Left ventricle myocardium superior (tissue), 1 donor: ENCODE measurements at regions not wholly inside any gene's neighbourhood (a gene's known extent, or its start where the extent isn't known, plus 50 kb on each side); places are given as distances from the start of the nearest gene placed in this dataset.
"Not testable (repeated sequence)": the region's sequence is repeated elsewhere in the genome, so short reads cannot be mapped to it uniquely, and the experiment has no call there.

ENCODE experiments used
- ATAC-seq: fragments of 200-7000 bp; cut with Tn5 transposase; one replicate; pipeline ENCODE4 v1.9.1; 2020; ENCODE audit warnings: mild to moderate bottlenecking, moderate library complexity
- DNase-seq: peaks from one replicate; pipeline ENCODE4 v3.0.0-alpha.2; 2020
- intact Hi-C: fragments of 100-400 bp; cut with micrococcal nuclease; formaldehyde crosslinking; loops from one replicate; pipeline ENCODE4 v1.11.0; 2022
- donor health status: DM: no; HTN: yes; CAD: no; lungs with severe emphysema.

GRCh38 chr6:8839626-8840025, 404.3 kb upstream of the SLC35B3 start:
- no peak for ATAC-seq
- intact Hi-C loops: no loop called here
- DNase-seq: no peak

- intact Hi-C loops: no loop called here
- ATAC-seq: no peak
- DNase-seq: no peak
Measured at GRCh38 chr6:8837343-8837742, 402.0 kb upstream of the SLC35B3 start.

- ATAC-seq, intact Hi-C loops, DNase-seq: not testable (repeated sequence)
Measured at GRCh38 chr6:8832695-8833094, 397.4 kb upstream of the SLC35B3 start.

GRCh38 chr6:8831366-8832152, 396.2 kb upstream of the SLC35B3 start:
- intact Hi-C loops: no loop called here
- DNase-seq (no peak), ATAC-seq (no peak)

- DNase-seq: no peak
- intact Hi-C loops: no loop called here
- no peak for ATAC-seq
Measured at GRCh38 chr6:8830794-8831193, 395.4 kb upstream of the SLC35B3 start.

- ATAC-seq (no peak), DNase-seq (no peak)
- intact Hi-C loops: no loop called here
Measured at GRCh38 chr6:8829796-8830195, 394.5 kb upstream of the SLC35B3 start.

- DNase-seq (no peak), ATAC-seq (no peak)
- intact Hi-C loops: no loop called here
Measured at GRCh38 chr6:8829296-8829695, 394.0 kb upstream of the SLC35B3 start.

GRCh38 chr6:8828376-8828775, 393.0 kb upstream of the SLC35B3 start:
- intact Hi-C loops: no loop called here
- DNase-seq (no peak), ATAC-seq (no peak)

- no peak for ATAC-seq
- intact Hi-C loops: no loop called here
- DNase-seq: no peak
Measured at GRCh38 chr6:8825726-8826125, 390.4 kb upstream of the SLC35B3 start.

GRCh38 chr6:8821981-8822381, 386.6 kb upstream of the SLC35B3 start:
- intact Hi-C loops: no loop called here
- ATAC-seq: no peak
- DNase-seq: no peak

- intact Hi-C loops: no loop called here
- DNase-seq (no peak), ATAC-seq (no peak)
Measured at GRCh38 chr6:8820313-8820712, 385.0 kb upstream of the SLC35B3 start.

- intact Hi-C loops: no loop called here
- ATAC-seq (no peak), DNase-seq (no peak)
Measured at GRCh38 chr6:8819446-8819845, 384.1 kb upstream of the SLC35B3 start.

- DNase-seq: no peak
- intact Hi-C loops: no loop called here
- no peak for ATAC-seq
Measured at GRCh38 chr6:8814440-8815000, 379.2 kb upstream of the SLC35B3 start.

GRCh38 chr6:8810325-8810724, 375.0 kb upstream of the SLC35B3 start:
- intact Hi-C loops: no loop called here
- DNase-seq: no peak
- no peak for ATAC-seq

GRCh38 chr6:8809662-8810061, 374.3 kb upstream of the SLC35B3 start:
- no peak for ATAC-seq
- no peak for DNase-seq
- intact Hi-C loops: no loop called here

GRCh38 chr6:8803181-8803760, 367.9 kb upstream of the SLC35B3 start:
- DNase-seq: no peak
- no peak for ATAC-seq

GRCh38 chr6:8802397-8802796, 367.1 kb upstream of the SLC35B3 start:
- DNase-seq, ATAC-seq, intact Hi-C loops: not testable (repeated sequence)

More at GRCh38 chr6:8803181-8803760, 367.9 kb upstream of the SLC35B3 start:
- intact Hi-C loops: no loop called here

- ATAC-seq (no peak), DNase-seq (no peak)
- intact Hi-C loops: no loop called here
Measured at GRCh38 chr6:8794420-8794819, 359.1 kb upstream of the SLC35B3 start.

GRCh38 chr6:8789878-8790277, 354.5 kb upstream of the SLC35B3 start:
- ATAC-seq: no peak
- intact Hi-C loops: no loop called here
- DNase-seq: no peak

GRCh38 chr6:8785223-8785622, 349.9 kb upstream of the SLC35B3 start:
- ATAC-seq (no peak), DNase-seq (no peak)
- intact Hi-C loops: no loop called here

- no peak for ATAC-seq
- intact Hi-C loops: no loop called here
- no peak for DNase-seq
Measured at GRCh38 chr6:8783191-8783590, 347.8 kb upstream of the SLC35B3 start.
